Liver (tissue), 8 donors: ENCODE measurements at regions not wholly inside any gene's neighbourhood (a gene's known extent, or its start where the extent isn't known, plus 50 kb on each side); places are given as distances from the start of the nearest gene placed in this dataset.

Source experiments
- DNase-seq: peaks from one replicate; pipeline ENCODE4 v3.0.0-alpha.2; 2017; ENCODE audit warnings: low spot score
- H3K27ac ChIP-seq, 2 donors: one replicate each; pipeline ENCODE4 v1.7.0; 2013; ENCODE audit warnings: inconsistent platforms in 2 of 2, low read length in 2 of 2, control low read depth in 1 of 2, low read depth in 1 of 2, mild to moderate bottlenecking in 1 of 2
- H3K27me3 ChIP-seq, 4 donors: one replicate each; pipeline versions ENCODE4 v1.6.1 to v1.7.0; 2013; ENCODE audit warnings: low read length in 3 of 4, inconsistent platforms in 1 of 4, mild to moderate bottlenecking in 1 of 4, moderate library complexity in 1 of 4; ENCODE audit not compliant: control insufficient read depth in 4 of 4, insufficient read depth in 4 of 4
- H3K36me3 ChIP-seq, 4 donors: one replicate each; pipeline versions ENCODE4 v1.6.1 to v1.7.0; 2013; ENCODE audit warnings: low read length in 3 of 4, mild to moderate bottlenecking in 3 of 4, low read depth in 1 of 4, moderate library complexity in 1 of 4; ENCODE audit not compliant: control insufficient read depth in 4 of 4, insufficient read depth in 3 of 4
- H3K4me1 ChIP-seq, 4 donors: one replicate each; pipeline versions ENCODE4 v1.6.1 to v1.7.0; 2013; ENCODE audit warnings: low read length in 3 of 4, mild to moderate bottlenecking in 3 of 4, moderate library complexity in 1 of 4; ENCODE audit not compliant: control insufficient read depth in 4 of 4, insufficient read depth in 4 of 4
- H3K4me3 ChIP-seq, 3 donors: one replicate each; pipeline versions ENCODE4 v1.6.1 to v1.7.0; 2013; ENCODE audit warnings: low read length in 3 of 3, control low read depth in 1 of 3, low read depth in 1 of 3, mild to moderate bottlenecking in 1 of 3
- H3K9ac ChIP-seq, 2 donors: one replicate each; pipeline ENCODE4 v1.7.0; 2013; ENCODE audit warnings: low read length in 2 of 2, mild to moderate bottlenecking in 2 of 2, moderate library complexity in 2 of 2, control low read depth in 1 of 2, low read depth in 1 of 2
- H3K9me3 ChIP-seq, 4 donors: one replicate each; pipeline versions ENCODE4 v1.6.1 to v1.7.0; 2013; ENCODE audit warnings: low read length in 3 of 4; ENCODE audit not compliant: control insufficient read depth in 4 of 4
- EGR1 ChIP-seq, 2 donors: IDR thresholded peaks; 2 replicates each; pipeline ENCODE4 v1.6.1; 2016 to 2018; ENCODE audit warnings: antibody characterized with exemption in 2 of 2, low read depth in 2 of 2
- FOXA1 ChIP-seq: IDR thresholded peaks from 2 replicates; pipeline ENCODE4 v1.6.1; 2016; ENCODE audit warnings: antibody characterized with exemption
- FOXA2 ChIP-seq: IDR thresholded peaks from 2 replicates; pipeline ENCODE4 v1.6.1; 2016; ENCODE audit warnings: antibody characterized with exemption
- GABPA ChIP-seq, 2 donors: IDR thresholded peaks in 1 of 2; conservative IDR thresholded peaks in 1 of 2; 2 replicates each; pipeline ENCODE4 v1.6.1; 2016; ENCODE audit warnings: antibody characterized with exemption in 2 of 2, mild to moderate bottlenecking in 1 of 2, moderate library complexity in 1 of 2
- HNF4A ChIP-seq, 2 donors: conservative IDR thresholded peaks; 2 replicates each; pipeline ENCODE4 v1.6.1; 2016; ENCODE audit warnings: antibody characterized with exemption in 2 of 2, mild to moderate bottlenecking in 2 of 2
- HNF4G ChIP-seq: IDR thresholded peaks from 2 replicates; pipeline ENCODE4 v1.6.1; 2016; ENCODE audit warnings: antibody characterized with exemption
- JUND ChIP-seq, 2 donors: IDR thresholded peaks; 2 replicates each; pipeline ENCODE4 v1.6.1; 2016; ENCODE audit warnings: antibody characterized with exemption in 2 of 2
- NR2F2 ChIP-seq: IDR thresholded peaks from 2 replicates; pipeline ENCODE4 v1.6.1; 2016; ENCODE audit warnings: antibody characterized with exemption
- RAD21 ChIP-seq, 2 donors: IDR thresholded peaks; 2 replicates each; pipeline ENCODE4 v1.6.1; 2016; ENCODE audit warnings: antibody characterized with exemption in 2 of 2, mild to moderate bottlenecking in 2 of 2
- RXRA ChIP-seq, 2 donors: IDR thresholded peaks; 2 replicates each; pipeline ENCODE4 v1.6.1; 2017 to 2018; ENCODE audit warnings: antibody characterized with exemption in 2 of 2, mild to moderate bottlenecking in 1 of 2
- SP1 ChIP-seq: IDR thresholded peaks from 2 replicates; pipeline ENCODE4 v1.6.1; 2018; ENCODE audit warnings: antibody characterized with exemption, mild to moderate bottlenecking
- TAF1 ChIP-seq: conservative IDR thresholded peaks from 2 replicates; pipeline ENCODE4 v1.6.1; 2016; ENCODE audit warnings: antibody characterized with exemption, mild to moderate bottlenecking
- YY1 ChIP-seq: IDR thresholded peaks from 2 replicates; pipeline ENCODE4 v1.6.1; 2016; ENCODE audit warnings: antibody characterized with exemption, mild to moderate bottlenecking
- WGBS: extraction: QIAGEN DNeasy Blood & Tissue Kit; methylation state at CpG from one replicate; pipeline ENCODE4 v1.1.7; 2013; 5-methylcytosine and 5-hydroxymethylcytosine counted together
- TF ChIP-seq, protein P1 (sequence below): IDR thresholded peaks from 2 replicates; pipeline ENCODE4 v1.6.1; 2016; ENCODE audit warnings: antibody characterized with exemption
- TF ChIP-seq, protein P2 (sequence below): IDR thresholded peaks from 2 replicates; pipeline ENCODE4 v1.6.1; 2016; ENCODE audit warnings: antibody characterized with exemption
- TF ChIP-seq, protein P3 (sequence below): fragments of 150-350 bp; IDR thresholded peaks from 2 replicates; pipeline ENCODE4 v1.5.1; 2017; ENCODE audit warnings: improper control_type of control experiment, low read depth, low read length; ENCODE audit not compliant: missing input control
- TF ChIP-seq, protein P4 (sequence below): IDR thresholded peaks from 2 replicates; pipeline ENCODE4 v1.6.1; 2016; ENCODE audit warnings: antibody characterized with exemption
- TF ChIP-seq, protein P5 (sequence below): IDR thresholded peaks from 2 replicates; pipeline ENCODE4 v1.6.1; 2016; ENCODE audit warnings: antibody characterized with exemption, mild to moderate bottlenecking
- donor health status: healthy.
- donor health status: healthy.
- donor health status: healthy.
- donor health status: healthy.
- donor health status: healthy.

DNA sequence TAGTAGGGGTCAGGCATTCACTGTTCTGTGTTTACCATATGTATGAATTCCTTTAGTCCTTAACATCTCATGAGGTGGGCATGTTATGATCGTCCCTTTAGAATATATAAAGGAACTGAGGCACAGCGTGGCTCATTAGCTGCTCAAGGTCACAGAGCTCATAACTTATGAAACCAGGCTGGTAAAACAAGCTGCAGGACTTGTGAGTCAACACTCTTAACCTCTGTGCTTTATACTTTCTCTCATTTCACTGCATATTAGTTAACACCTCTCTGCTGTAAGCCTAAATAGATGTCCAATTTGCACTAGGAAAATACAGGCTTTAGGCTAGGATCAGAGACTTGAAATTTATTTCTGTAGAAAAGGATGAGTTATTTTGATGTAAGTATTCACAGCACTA lies 180.3 kb upstream of the HDAC9 start:
- H3K9ac ChIP-seq = no peak overlapping the region
- no peaks in the 10 kb centered on the region for H3K36me3 ChIP-seq
- H3K9me3 ChIP-seq = no peaks in the 10 kb centered on the region
- H3K27me3 ChIP-seq = peaks cover 0 to 2% (median 0%) of the 10 kb centered on the region in 4 donors
- H3K27ac ChIP-seq = no peak overlapping the region
- no peak for DNase-seq
- 87% methylated on average over 2 of the region's 2 CpGs for WGBS
- H3K4me1 ChIP-seq = no peaks in the 10 kb centered on the region
- H3K4me3 ChIP-seq = no peak overlapping the region
- TF ChIP-seq HNF4A (conservative IDR thresholded peaks at IDR 0.05) = no peak
- no peak for TF ChIP-seq RXRA (IDR thresholded peaks at IDR 0.05)
- no peak for TF ChIP-seq FOXA1
- no peak for TF ChIP-seq EGR1 (IDR thresholded peaks at IDR 0.05; ENCODE audit: low read depth in 2 of 2)
- no peak for TF ChIP-seq JUND (IDR thresholded peaks at IDR 0.05)
- no peak for TF ChIP-seq HNF4G
- TF ChIP-seq, protein P1, sequence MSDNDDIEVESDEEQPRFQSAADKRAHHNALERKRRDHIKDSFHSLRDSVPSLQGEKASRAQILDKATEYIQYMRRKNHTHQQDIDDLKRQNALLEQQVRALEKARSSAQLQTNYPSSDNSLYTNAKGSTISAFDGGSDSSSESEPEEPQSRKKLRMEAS = no peak
- no peak for TF ChIP-seq RAD21 (IDR thresholded peaks at IDR 0.05)

DNA sequence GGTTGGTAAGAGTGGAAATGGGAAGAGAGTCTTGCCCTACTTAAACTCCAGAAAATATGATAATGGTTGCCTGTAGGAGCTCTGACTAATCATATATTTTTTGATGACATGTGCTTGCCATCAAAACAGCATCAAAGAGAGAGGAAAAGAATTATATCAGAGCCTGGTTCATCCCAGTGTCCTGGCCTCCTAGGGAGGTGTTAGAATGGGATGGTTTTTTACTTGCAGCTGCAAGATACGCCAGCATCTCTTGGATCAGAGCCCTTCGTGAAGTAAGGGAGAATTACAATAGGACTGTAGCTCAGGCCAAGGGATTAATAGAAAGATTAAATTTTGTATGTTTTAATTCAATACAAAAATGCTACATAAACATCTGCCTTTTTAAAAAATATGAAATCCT lies 177.6 kb upstream of the HDAC9 start:
- H3K27me3 ChIP-seq = peaks cover 0 to 2% (median 0%) of the 10 kb centered on the region in 4 donors
- no peak overlapping the region for H3K27ac ChIP-seq
- no peaks in the 10 kb centered on the region for H3K9me3 ChIP-seq
- H3K4me3 ChIP-seq = no peak overlapping the region
- no peaks in the 10 kb centered on the region for H3K36me3 ChIP-seq
- H3K4me1 ChIP-seq = no peaks in the 10 kb centered on the region
- WGBS = 93% methylated on average over 2 of the region's 2 CpGs
- no peak overlapping the region for H3K9ac ChIP-seq
- DNase-seq = no peak
- TF ChIP-seq TAF1 (no peak), FOXA1 (no peak), NR2F2 (no peak), JUND (IDR thresholded peaks at IDR 0.05) (no peak), YY1 (no peak), EGR1 (IDR thresholded peaks at IDR 0.05; ENCODE audit: low read depth in 2 of 2) (no peak), RXRA (IDR thresholded peaks at IDR 0.05) (no peak), RAD21 (IDR thresholded peaks at IDR 0.05) (no peak), SP1 (no peak), HNF4A (conservative IDR thresholded peaks at IDR 0.05) (no peak), GABPA (IDR thresholded peaks at IDR 0.05 in 1 of 2, conservative IDR thresholded peaks at IDR 0.05 in 1 of 2) (no peak), HNF4G (no peak), FOXA2 (no peak)
- TF ChIP-seq, protein P2, sequence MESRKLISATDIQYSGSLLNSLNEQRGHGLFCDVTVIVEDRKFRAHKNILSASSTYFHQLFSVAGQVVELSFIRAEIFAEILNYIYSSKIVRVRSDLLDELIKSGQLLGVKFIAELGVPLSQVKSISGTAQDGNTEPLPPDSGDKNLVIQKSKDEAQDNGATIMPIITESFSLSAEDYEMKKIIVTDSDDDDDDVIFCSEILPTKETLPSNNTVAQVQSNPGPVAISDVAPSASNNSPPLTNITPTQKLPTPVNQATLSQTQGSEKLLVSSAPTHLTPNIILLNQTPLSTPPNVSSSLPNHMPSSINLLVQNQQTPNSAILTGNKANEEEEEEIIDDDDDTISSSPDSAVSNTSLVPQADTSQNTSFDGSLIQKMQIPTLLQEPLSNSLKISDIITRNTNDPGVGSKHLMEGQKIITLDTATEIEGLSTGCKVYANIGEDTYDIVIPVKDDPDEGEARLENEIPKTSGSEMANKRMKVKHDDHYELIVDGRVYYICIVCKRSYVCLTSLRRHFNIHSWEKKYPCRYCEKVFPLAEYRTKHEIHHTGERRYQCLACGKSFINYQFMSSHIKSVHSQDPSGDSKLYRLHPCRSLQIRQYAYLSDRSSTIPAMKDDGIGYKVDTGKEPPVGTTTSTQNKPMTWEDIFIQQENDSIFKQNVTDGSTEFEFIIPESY = no peak
- TF ChIP-seq, protein P1 = no peak
- TF ChIP-seq, protein P3, sequence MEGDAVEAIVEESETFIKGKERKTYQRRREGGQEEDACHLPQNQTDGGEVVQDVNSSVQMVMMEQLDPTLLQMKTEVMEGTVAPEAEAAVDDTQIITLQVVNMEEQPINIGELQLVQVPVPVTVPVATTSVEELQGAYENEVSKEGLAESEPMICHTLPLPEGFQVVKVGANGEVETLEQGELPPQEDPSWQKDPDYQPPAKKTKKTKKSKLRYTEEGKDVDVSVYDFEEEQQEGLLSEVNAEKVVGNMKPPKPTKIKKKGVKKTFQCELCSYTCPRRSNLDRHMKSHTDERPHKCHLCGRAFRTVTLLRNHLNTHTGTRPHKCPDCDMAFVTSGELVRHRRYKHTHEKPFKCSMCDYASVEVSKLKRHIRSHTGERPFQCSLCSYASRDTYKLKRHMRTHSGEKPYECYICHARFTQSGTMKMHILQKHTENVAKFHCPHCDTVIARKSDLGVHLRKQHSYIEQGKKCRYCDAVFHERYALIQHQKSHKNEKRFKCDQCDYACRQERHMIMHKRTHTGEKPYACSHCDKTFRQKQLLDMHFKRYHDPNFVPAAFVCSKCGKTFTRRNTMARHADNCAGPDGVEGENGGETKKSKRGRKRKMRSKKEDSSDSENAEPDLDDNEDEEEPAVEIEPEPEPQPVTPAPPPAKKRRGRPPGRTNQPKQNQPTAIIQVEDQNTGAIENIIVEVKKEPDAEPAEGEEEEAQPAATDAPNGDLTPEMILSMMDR = no peak
- TF ChIP-seq, protein P4, sequence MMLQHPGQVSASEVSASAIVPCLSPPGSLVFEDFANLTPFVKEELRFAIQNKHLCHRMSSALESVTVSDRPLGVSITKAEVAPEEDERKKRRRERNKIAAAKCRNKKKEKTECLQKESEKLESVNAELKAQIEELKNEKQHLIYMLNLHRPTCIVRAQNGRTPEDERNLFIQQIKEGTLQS = no peak
- TF ChIP-seq, protein P5, sequence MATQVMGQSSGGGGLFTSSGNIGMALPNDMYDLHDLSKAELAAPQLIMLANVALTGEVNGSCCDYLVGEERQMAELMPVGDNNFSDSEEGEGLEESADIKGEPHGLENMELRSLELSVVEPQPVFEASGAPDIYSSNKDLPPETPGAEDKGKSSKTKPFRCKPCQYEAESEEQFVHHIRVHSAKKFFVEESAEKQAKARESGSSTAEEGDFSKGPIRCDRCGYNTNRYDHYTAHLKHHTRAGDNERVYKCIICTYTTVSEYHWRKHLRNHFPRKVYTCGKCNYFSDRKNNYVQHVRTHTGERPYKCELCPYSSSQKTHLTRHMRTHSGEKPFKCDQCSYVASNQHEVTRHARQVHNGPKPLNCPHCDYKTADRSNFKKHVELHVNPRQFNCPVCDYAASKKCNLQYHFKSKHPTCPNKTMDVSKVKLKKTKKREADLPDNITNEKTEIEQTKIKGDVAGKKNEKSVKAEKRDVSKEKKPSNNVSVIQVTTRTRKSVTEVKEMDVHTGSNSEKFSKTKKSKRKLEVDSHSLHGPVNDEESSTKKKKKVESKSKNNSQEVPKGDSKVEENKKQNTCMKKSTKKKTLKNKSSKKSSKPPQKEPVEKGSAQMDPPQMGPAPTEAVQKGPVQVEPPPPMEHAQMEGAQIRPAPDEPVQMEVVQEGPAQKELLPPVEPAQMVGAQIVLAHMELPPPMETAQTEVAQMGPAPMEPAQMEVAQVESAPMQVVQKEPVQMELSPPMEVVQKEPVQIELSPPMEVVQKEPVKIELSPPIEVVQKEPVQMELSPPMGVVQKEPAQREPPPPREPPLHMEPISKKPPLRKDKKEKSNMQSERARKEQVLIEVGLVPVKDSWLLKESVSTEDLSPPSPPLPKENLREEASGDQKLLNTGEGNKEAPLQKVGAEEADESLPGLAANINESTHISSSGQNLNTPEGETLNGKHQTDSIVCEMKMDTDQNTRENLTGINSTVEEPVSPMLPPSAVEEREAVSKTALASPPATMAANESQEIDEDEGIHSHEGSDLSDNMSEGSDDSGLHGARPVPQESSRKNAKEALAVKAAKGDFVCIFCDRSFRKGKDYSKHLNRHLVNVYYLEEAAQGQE = no peak
